Tibial nerve (tissue), 4 donors: ENCODE measurements at regions not wholly inside any gene's neighbourhood (a gene's known extent, or its start where the extent isn't known, plus 50 kb on each side); places are given as distances from the start of the nearest gene placed in this dataset.

Source experiments
- DNase-seq, 2 donors: peaks; one replicate each; pipeline ENCODE4 v3.0.0-alpha.2; 2019; ENCODE audit warnings: low spot score in 2 of 2
- H3K27ac ChIP-seq, 4 donors: fragments of 200-600 bp; sonication (generic) in 3 of 4; one replicate each; pipeline ENCODE4 v1.5.1; 2017 to 2019; ENCODE audit warnings: mild to moderate bottlenecking in 1 of 4
- H3K27me3 ChIP-seq, 2 donors: fragments of 200-600 bp; sonication (generic) in 1 of 2; one replicate each; pipeline versions ENCODE4 v1.5.1 to v1.6.0; 2017 to 2019
- H3K36me3 ChIP-seq, 3 donors: fragments of 200-600 bp; sonication (generic); one replicate each; pipeline ENCODE4 v1.5.1; 2018 to 2019
- H3K4me1 ChIP-seq, 4 donors: fragments of 200-600 bp; sonication (generic) in 3 of 4; one replicate each; pipeline ENCODE4 v1.5.1; 2017 to 2019
- H3K4me3 ChIP-seq, 4 donors: fragments of 200-600 bp; sonication (generic) in 3 of 4; one replicate each; pipeline ENCODE4 v1.5.1; 2017 to 2019; ENCODE audit warnings: mild to moderate bottlenecking in 1 of 4, moderate library complexity in 1 of 4
- H3K9me3 ChIP-seq, 4 donors: fragments of 200-600 bp; sonication (generic) in 3 of 4; one replicate each; pipeline ENCODE4 v1.5.1; 2017 to 2019
- EP300 ChIP-seq, 2 donors: sonication (generic); formaldehyde crosslinking; IDR thresholded peaks; one replicate each; pipeline ENCODE4 v1.6.1; 2017; ENCODE audit warnings: antibody characterized with exemption in 2 of 2, mild to moderate bottlenecking in 1 of 2
- POLR2A ChIP-seq, 2 donors: fragments of 450-650 bp; IDR thresholded peaks; one replicate each; pipeline ENCODE4 v1.6.1; 2017; ENCODE audit warnings: antibody characterized with exemption in 2 of 2, mild to moderate bottlenecking in 2 of 2, moderate library complexity in 2 of 2
- WGBS, 2 donors: methylation state at CpG; one replicate each; pipeline ENCODE4 v1.1.5; 2018; 5-methylcytosine and 5-hydroxymethylcytosine counted together
- TF ChIP-seq, protein P1 (sequence below), 5 experiments: fragments of 200-600 bp in 3 of 5; fragments of 450-650 bp in 2 of 5; sonication (generic) in 3 of 5; IDR thresholded peaks; one replicate each; pipeline ENCODE4 v1.5.1; 2016 to 2019; ENCODE audit warnings: antibody characterized with exemption in 5 of 5, mild to moderate bottlenecking in 3 of 5, moderate library complexity in 2 of 5

DNA sequence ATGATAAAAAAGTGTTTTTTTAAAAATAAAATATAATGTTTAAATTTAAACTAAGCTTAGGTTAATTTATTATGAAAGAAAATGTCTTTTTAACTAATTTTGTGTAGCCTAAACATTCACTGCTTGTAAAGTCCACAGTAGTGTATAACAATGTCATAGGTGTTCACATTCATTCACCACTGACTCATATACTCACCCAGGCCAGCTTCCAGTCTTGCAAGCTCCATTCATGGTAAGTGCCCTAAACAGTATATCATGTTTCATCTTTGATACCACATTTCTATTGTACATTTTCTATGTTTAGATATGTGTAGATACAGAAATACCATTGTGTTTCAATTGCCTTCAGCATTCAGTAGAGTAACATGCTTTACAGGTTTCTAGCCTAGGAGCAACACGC lies 530.3 kb downstream of the EPHA5 start:
- DNase-seq = no peak
- Histone ChIP-seq H3K27me3 (no peaks in the 10 kb centered on the region), H3K27ac (no peak overlapping the region), H3K9me3 (peaks cover 0 to 10% (median 0%) of the 10 kb centered on the region in 4 donors), H3K4me1 (no peaks in the 10 kb centered on the region), H3K36me3 (no peaks in the 10 kb centered on the region), H3K4me3 (no peak overlapping the region)
- 86 to 100% methylated on average over 1 of the region's 1 CpG for WGBS, 2 donors
- no peak for TF ChIP-seq EP300 (IDR thresholded peaks at IDR 0.05)
- TF ChIP-seq POLR2A (IDR thresholded peaks at IDR 0.05) = no peak

DNA sequence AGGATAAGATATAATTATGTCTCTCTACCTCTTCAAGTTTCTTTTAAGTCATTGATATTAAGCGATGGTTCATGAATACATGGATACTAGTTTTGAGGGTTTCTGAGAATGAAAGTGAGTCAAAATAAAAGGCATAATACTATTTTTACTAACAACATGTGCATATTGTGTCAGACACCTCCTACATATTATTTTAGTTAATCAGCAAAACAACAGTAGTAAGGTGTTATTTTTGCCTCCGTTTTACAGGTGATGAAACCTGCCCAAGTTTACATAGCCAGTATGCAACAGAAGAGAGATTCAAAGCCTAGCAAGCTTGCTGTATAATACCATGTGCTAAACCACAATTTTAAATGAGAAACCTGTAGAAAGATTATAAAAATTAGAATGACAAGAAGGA lies 544.1 kb downstream of the EPHA5 start:
- no peaks in the 10 kb centered on the region for H3K27me3 ChIP-seq
- no peaks in the 10 kb centered on the region for H3K9me3 ChIP-seq
- H3K36me3 ChIP-seq = no peaks in the 10 kb centered on the region
- no peak for DNase-seq
- no peak for TF ChIP-seq POLR2A (IDR thresholded peaks at IDR 0.05)
- no peak for TF ChIP-seq EP300 (IDR thresholded peaks at IDR 0.05)
- TF ChIP-seq, protein P1, sequence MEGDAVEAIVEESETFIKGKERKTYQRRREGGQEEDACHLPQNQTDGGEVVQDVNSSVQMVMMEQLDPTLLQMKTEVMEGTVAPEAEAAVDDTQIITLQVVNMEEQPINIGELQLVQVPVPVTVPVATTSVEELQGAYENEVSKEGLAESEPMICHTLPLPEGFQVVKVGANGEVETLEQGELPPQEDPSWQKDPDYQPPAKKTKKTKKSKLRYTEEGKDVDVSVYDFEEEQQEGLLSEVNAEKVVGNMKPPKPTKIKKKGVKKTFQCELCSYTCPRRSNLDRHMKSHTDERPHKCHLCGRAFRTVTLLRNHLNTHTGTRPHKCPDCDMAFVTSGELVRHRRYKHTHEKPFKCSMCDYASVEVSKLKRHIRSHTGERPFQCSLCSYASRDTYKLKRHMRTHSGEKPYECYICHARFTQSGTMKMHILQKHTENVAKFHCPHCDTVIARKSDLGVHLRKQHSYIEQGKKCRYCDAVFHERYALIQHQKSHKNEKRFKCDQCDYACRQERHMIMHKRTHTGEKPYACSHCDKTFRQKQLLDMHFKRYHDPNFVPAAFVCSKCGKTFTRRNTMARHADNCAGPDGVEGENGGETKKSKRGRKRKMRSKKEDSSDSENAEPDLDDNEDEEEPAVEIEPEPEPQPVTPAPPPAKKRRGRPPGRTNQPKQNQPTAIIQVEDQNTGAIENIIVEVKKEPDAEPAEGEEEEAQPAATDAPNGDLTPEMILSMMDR (IDR thresholded peaks at IDR 0.05) = no peak
- no peak overlapping the region for H3K27ac ChIP-seq
- H3K4me1 ChIP-seq = no peaks in the 10 kb centered on the region
- H3K4me3 ChIP-seq = no peak overlapping the region
- WGBS, 2 donors = 87 to 93% methylated on average over 2 of the region's 2 CpGs

- 29 to 47% methylated on average over 1 of the region's 1 CpG for WGBS, 2 donors
- TF ChIP-seq, protein P1 (IDR thresholded peaks at IDR 0.05) = no peak
- TF ChIP-seq EP300 (IDR thresholded peaks at IDR 0.05) (no peak), POLR2A (IDR thresholded peaks at IDR 0.05) (no peak)
- Histone ChIP-seq H3K36me3 (no peaks in the 10 kb centered on the region), H3K9me3 (no peaks in the 10 kb centered on the region), H3K27me3 (no peaks in the 10 kb centered on the region), H3K4me3 (no peak overlapping the region), H3K4me1 (no peaks in the 10 kb centered on the region), H3K27ac (no peak overlapping the region)
- no peak for DNase-seq
These were observed 550.0 kb downstream of the EPHA5 start for GRCh38 chr4:65120287-65120686.

DNA sequence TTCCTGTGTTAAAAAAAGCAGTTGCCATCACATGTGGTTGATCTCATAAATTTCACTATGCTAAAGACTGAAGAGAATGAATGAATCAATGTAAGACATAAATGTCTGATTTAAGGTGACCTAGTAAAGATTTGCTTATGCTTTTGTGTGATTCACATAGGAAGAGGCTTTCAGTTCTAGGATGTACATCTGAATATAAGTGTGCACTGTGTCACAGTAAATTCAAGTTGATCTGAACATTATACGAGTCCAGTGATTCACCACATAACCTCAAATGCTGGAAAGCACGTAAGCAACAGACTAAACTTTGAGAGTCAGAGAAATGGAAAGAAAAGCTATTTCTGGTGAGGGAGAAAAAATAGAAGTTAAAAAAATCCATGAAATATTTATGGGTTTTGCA lies 567.9 kb downstream of the EPHA5 start:
- H3K27ac ChIP-seq = no peak overlapping the region
- H3K4me1 ChIP-seq = no peaks in the 10 kb centered on the region
- WGBS, 2 donors = 60 to 64% methylated on average over 2 of the region's 2 CpGs
- no peak overlapping the region for H3K4me3 ChIP-seq
- no peaks in the 10 kb centered on the region for H3K9me3 ChIP-seq
- H3K36me3 ChIP-seq = no peaks in the 10 kb centered on the region
- no peak for DNase-seq
- no peak for TF ChIP-seq EP300 (IDR thresholded peaks at IDR 0.05)
- no peak for TF ChIP-seq POLR2A (IDR thresholded peaks at IDR 0.05)
- TF ChIP-seq, protein P1 (IDR thresholded peaks at IDR 0.05) = no peak
- no peaks in the 10 kb centered on the region for H3K27me3 ChIP-seq

DNA sequence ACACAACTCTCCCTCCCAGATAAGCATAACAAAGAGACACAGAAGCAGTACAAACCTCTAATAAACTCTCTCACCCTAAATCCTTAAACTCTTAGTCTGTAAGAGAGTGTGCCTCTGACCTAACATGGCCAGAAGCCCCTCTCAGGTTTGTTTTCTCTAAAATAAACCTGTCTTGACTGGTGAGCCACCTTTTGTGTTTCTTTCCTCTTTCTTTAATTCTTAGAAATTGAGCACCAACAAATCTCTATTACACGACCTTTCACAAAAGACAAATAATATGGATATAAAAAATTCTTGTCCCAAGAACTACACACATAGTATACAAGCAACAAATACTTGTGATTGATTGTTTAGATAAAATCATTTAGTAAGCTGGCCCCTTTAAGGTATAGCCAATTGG lies 573.7 kb downstream of the EPHA5 start:
- H3K36me3 ChIP-seq = no peaks in the 10 kb centered on the region
- no peak overlapping the region for H3K4me3 ChIP-seq
- H3K27ac ChIP-seq = no peak overlapping the region
- H3K4me1 ChIP-seq = no peaks in the 10 kb centered on the region
- DNase-seq = no peak
- TF ChIP-seq EP300 (IDR thresholded peaks at IDR 0.05) (no peak), POLR2A (IDR thresholded peaks at IDR 0.05) (no peak)
- TF ChIP-seq, protein P1 (IDR thresholded peaks at IDR 0.05) = no peak
- WGBS, 2 donors = 45 to 64% methylated on average over 1 of the region's 1 CpG
- H3K27me3 ChIP-seq = no peaks in the 10 kb centered on the region
- no peaks in the 10 kb centered on the region for H3K9me3 ChIP-seq

DNA sequence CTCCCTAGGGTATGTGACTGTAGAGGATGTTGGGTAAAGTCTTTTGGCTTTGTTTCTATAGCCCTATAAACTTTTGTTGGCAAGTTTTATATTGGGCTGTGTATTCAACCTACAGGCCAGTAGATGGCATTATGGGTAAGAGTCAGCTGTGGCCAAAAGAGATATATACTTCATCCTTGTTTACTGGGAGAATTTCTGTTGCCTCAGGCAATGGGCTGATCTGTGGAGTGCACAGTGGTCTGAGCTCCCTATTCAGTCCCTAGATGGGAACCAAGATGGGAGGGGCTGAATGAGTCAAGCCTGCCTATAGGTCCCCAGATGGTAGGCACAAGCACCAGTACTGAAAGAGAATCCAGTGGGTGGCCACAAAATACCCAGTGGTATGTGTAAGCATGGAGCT lies 580.6 kb downstream of the EPHA5 start:
- H3K9me3 ChIP-seq = no peaks in the 10 kb centered on the region
- H3K4me1 ChIP-seq = no peaks in the 10 kb centered on the region
- H3K27ac ChIP-seq = no peak overlapping the region
- H3K27me3 ChIP-seq = no peaks in the 10 kb centered on the region
- no peaks in the 10 kb centered on the region for H3K36me3 ChIP-seq
- no peak for DNase-seq
- TF ChIP-seq EP300 (IDR thresholded peaks at IDR 0.05) (no peak), POLR2A (IDR thresholded peaks at IDR 0.05) (no peak)
- TF ChIP-seq, protein P1 (IDR thresholded peaks at IDR 0.05) = no peak
- no peak overlapping the region for H3K4me3 ChIP-seq
